Heart right ventricle (tissue), 16 donors: ENCODE measurements at regions not wholly inside any gene's neighbourhood (a gene's known extent, or its start where the extent isn't known, plus 50 kb on each side); places are given as distances from the start of the nearest gene placed in this dataset.

Source experiments
- ATAC-seq, 8 donors: fragments of 200-7000 bp; cut with Tn5 transposase; one replicate each; pipeline ENCODE4 v1.9.1; 2020; ENCODE audit warnings: mild to moderate bottlenecking in 8 of 8, moderate library complexity in 8 of 8, moderate number of reproducible peaks in 1 of 8
- DNase-seq, 2 donors: peaks; one replicate each; pipeline ENCODE4 v3.0.0-alpha.2; 2020
- H3K27ac ChIP-seq, 10 donors: fragments of 200-600 bp; sonication (generic) in 2 of 10; one replicate each; pipeline versions ENCODE4 v1.5.0 to v1.8.0; 2020 to 2022; ENCODE audit warnings: mild to moderate bottlenecking in 3 of 10
- H3K27me3 ChIP-seq, 7 donors: fragments of 200-600 bp; one replicate each; pipeline ENCODE4 v1.8.0; 2021 to 2022; ENCODE audit warnings: mild to moderate bottlenecking in 2 of 7
- H3K36me3 ChIP-seq, 9 donors: fragments of 200-600 bp; sonication (generic) in 1 of 9; one replicate each; pipeline versions ENCODE4 v1.5.0 to v1.8.0; 2020 to 2022; ENCODE audit warnings: mild to moderate bottlenecking in 2 of 9
- H3K4me1 ChIP-seq, 9 donors: fragments of 200-600 bp; sonication (generic) in 1 of 9; one replicate each; pipeline versions ENCODE4 v1.5.0 to v1.8.0; 2020 to 2022; ENCODE audit warnings: mild to moderate bottlenecking in 4 of 9
- H3K4me3 ChIP-seq, 10 donors: fragments of 200-600 bp; sonication (generic) in 2 of 10; one replicate each; pipeline versions ENCODE4 v1.5.0 to v1.8.0; 2020 to 2022; ENCODE audit warnings: mild to moderate bottlenecking in 7 of 10, moderate library complexity in 2 of 10
- H3K9me3 ChIP-seq, 11 donors: fragments of 200-600 bp in 10 of 11; sonication (generic) in 2 of 11; one replicate each; pipeline versions ENCODE4 v1.5.0 to v1.8.0; 2013 to 2022; ENCODE audit warnings: mild to moderate bottlenecking in 2 of 11, control low read depth in 1 of 11, moderate library complexity in 1 of 11
- WGBS, 2 donors: extraction: QIAGEN DNeasy Blood & Tissue Kit; methylation state at CpG; one replicate each; pipeline ENCODE4 v1.1.7; 2013; ENCODE audit warnings: inconsistent platforms in 1 of 2; 5-methylcytosine and 5-hydroxymethylcytosine counted together
- intact Hi-C, 10 donors: fragments of 100-400 bp; cut with DNase I; formaldehyde crosslinking; loops; one replicate each; pipeline versions ENCODE4 v1.11.1 to v1.14.2; 2022
- TF ChIP-seq, protein P1 (sequence below), 9 donors: fragments of 200-600 bp; sonication (generic) in 2 of 9; IDR thresholded peaks; one replicate each; pipeline versions ENCODE4 v1.5.0 to v1.8.0; 2021 to 2022; ENCODE audit warnings: antibody characterized with exemption in 9 of 9, mild to moderate bottlenecking in 5 of 9, moderate library complexity in 1 of 9
- donor health status: Arrhythmogenic right ventricular cardiomyopathy.
- donor health status: ischemic (EF 13 %, LVEDD 7.1; RV severe dilation, severe dysfunction).
- donor health status: healthy with polysubstance abuse.
- donor health status: DM: no; HTN: yes; CAD: no.
- donor health status: DM: no; HTN: no; CAD: no.
- donor health status: ischemic (EF 25% LVEDD 6.9; RV normal size, moderate dysfunction).
- donor health status: ischemic (EF 25% LVEDD 5.7; RV mildly dilated, moderate dysfunction).
- donor health status: healthy.
- donor health status: DM: yes; HTN: yes; CAD: no.
- donor health status: Ischemic cardiomyopathy.
- donor health status: ischemic (EF 35%, LVEDD 5.7; RV mildly dilated, moderate dysfunction).
- donor health status: nonischemic (EF 11% LVEDD 7.7; RV severe dilation, severe dysfunction).
- donor health status: DM: yes; HTN: yes; CAD: no.
- donor health status: PGD.
- donor health status: ischemic (EF 29% LVEDD 5.4; RV normal size, mild dysfunction).
- donor health status: nonischemic (EF 23%, LVEDD 6.1; RV moderate dilation, normal function).

- no peaks in the 10 kb centered on the region for H3K27me3 ChIP-seq
- H3K4me3 ChIP-seq = no peak overlapping the region
- ATAC-seq (no peak), DNase-seq (no peak)
- intact Hi-C loops = no loop called here
- no peak overlapping the region for H3K27ac ChIP-seq
- H3K36me3 ChIP-seq = no peaks in the 10 kb centered on the region
- no peaks in the 10 kb centered on the region for H3K4me1 ChIP-seq
- 29 to 33% methylated on average over 5 of the region's 5 CpGs for WGBS, 2 donors
- peaks cover 0 to 4% (median 0%) of the 10 kb centered on the region in 11 donors for H3K9me3 ChIP-seq
- TF ChIP-seq, protein P1, sequence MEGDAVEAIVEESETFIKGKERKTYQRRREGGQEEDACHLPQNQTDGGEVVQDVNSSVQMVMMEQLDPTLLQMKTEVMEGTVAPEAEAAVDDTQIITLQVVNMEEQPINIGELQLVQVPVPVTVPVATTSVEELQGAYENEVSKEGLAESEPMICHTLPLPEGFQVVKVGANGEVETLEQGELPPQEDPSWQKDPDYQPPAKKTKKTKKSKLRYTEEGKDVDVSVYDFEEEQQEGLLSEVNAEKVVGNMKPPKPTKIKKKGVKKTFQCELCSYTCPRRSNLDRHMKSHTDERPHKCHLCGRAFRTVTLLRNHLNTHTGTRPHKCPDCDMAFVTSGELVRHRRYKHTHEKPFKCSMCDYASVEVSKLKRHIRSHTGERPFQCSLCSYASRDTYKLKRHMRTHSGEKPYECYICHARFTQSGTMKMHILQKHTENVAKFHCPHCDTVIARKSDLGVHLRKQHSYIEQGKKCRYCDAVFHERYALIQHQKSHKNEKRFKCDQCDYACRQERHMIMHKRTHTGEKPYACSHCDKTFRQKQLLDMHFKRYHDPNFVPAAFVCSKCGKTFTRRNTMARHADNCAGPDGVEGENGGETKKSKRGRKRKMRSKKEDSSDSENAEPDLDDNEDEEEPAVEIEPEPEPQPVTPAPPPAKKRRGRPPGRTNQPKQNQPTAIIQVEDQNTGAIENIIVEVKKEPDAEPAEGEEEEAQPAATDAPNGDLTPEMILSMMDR (IDR thresholded peaks at IDR 0.05) = no peak
These were observed 553.5 kb downstream of the TRAM1L1 start for GRCh38 chr4:116531870-116532269.

- 71 to 87% methylated on average over 3 of the region's 3 CpGs for WGBS, 2 donors
- intact Hi-C loops = no loop called here
These were observed 554.4 kb downstream of the TRAM1L1 start for GRCh38 chr4:116531026-116531425.

GRCh38 chr4:116530048-116530447 lies 555.3 kb downstream of the TRAM1L1 start:
- intact Hi-C loops = no loop called here
- Histone ChIP-seq H3K27ac (no peak overlapping the region), H3K9me3 (peaks cover 0 to 4% (median 0%) of the 10 kb centered on the region in 11 donors), H3K27me3 (no peaks in the 10 kb centered on the region), H3K36me3 (no peaks in the 10 kb centered on the region), H3K4me3 (no peak overlapping the region), H3K4me1 (no peaks in the 10 kb centered on the region)
- WGBS, 2 donors = 53 to 58% methylated on average over 2 of the region's 2 CpGs
- TF ChIP-seq, protein P1 (IDR thresholded peaks at IDR 0.05) = no peak
- no peak for ATAC-seq
- no peak for DNase-seq

More at GRCh38 chr4:116531026-116531425, 554.4 kb downstream of the TRAM1L1 start:
- no peak for ATAC-seq
- no peak overlapping the region for H3K27ac ChIP-seq
- TF ChIP-seq, protein P1 (IDR thresholded peaks at IDR 0.05) = no peak
- H3K9me3 ChIP-seq = peaks cover 0 to 4% (median 0%) of the 10 kb centered on the region in 11 donors
- H3K4me3 ChIP-seq = no peak overlapping the region
- H3K4me1 ChIP-seq = no peaks in the 10 kb centered on the region
- H3K27me3 ChIP-seq = no peaks in the 10 kb centered on the region
- no peaks in the 10 kb centered on the region for H3K36me3 ChIP-seq
- no peak for DNase-seq

- no peaks in the 10 kb centered on the region for H3K27me3 ChIP-seq
- ATAC-seq = no peak
- 91 to 93% methylated on average over 1 of the region's 1 CpG for WGBS, 2 donors
- H3K9me3 ChIP-seq = peaks cover 0 to 4% (median 0%) of the 10 kb centered on the region in 11 donors
- H3K27ac ChIP-seq = no peak overlapping the region
- TF ChIP-seq, protein P1 (IDR thresholded peaks at IDR 0.05) = no peak
- intact Hi-C loops = no loop called here
- no peak overlapping the region for H3K4me3 ChIP-seq
- no peaks in the 10 kb centered on the region for H3K36me3 ChIP-seq
- no peak for DNase-seq
- no peaks in the 10 kb centered on the region for H3K4me1 ChIP-seq
These were observed 556.2 kb downstream of the TRAM1L1 start for GRCh38 chr4:116529129-116529528.
